ENCODE measurements at regions not wholly inside any gene's neighbourhood (a gene's known extent, or its start where the extent isn't known, plus 50 kb on each side); places are given as distances from the start of the nearest gene placed in this dataset.

- Histone ChIP-seq H3K27me3 (ENCODE audit: control insufficient read depth, insufficient read depth, low read length) (no peaks in the 10 kb centered on the region), H3K4me3 (ENCODE audit: low read depth, low read length) (no peak overlapping the region), H3K9me3 (ENCODE audit: control insufficient read depth, insufficient read depth, low read length) (peaks cover 54% of the 10 kb centered on the region), H3K27ac (ENCODE audit: low read depth, low read length) (no peak overlapping the region)
- no peak for TF ChIP-seq CTCF (IDR thresholded peaks at IDR 0.05; ENCODE audit: low read depth, low read length)
- ChIA-PET POLR2A (no interaction called here), CTCF (no interaction called here)
- DNase-seq (ENCODE audit: low read depth, low spot score) = no peak
Observed at GRCh38 chr5:2592766-2593165, 158.7 kb downstream of the IRX2 start.

GRCh38 chr5:2591777-2592453, 159.6 kb downstream of the IRX2 start:
- DNase-seq (ENCODE audit: low read depth, low spot score) = no peak
- CTCF ChIA-PET = no interaction called here
- no peak for TF ChIP-seq CTCF (IDR thresholded peaks at IDR 0.05; ENCODE audit: low read depth, low read length)

DNA sequence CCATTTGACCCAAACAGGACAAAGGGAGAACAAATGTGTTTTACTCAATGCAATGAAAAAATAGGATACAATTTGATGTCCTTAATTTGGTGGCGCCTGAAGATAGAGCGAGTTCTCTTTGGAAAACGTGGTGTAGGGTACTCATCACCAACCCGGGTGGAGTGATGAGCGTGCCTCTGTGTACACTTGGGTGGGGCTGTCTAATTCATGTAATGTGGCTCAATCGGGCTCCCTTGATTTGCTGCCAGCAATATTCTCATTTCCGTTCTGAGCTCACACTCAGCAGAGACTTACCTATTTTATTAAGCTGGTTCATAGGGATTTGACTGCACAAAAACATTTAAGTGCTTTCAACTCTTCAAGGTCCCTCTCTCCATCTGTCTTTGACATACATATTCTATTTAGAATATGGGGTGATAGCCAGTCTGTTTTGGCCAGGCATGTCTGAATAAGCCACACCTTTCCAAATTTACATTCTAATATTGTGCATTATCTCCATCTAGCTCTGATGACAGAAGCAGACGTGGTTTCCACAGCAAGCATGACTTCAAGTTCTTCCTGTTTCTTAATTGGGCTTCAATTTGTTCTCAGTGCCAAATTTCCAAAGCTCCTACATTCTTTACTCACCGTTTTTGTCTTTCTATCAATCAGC, 162.5 kb downstream of the IRX2 start:
- TF ChIP-seq CTCF (IDR thresholded peaks at IDR 0.05; ENCODE audit: low read depth, low read length) = no peak
- Histone ChIP-seq H3K27me3 (ENCODE audit: control insufficient read depth, insufficient read depth, low read length) (no peaks in the 10 kb centered on the region), H3K9me3 (ENCODE audit: control insufficient read depth, insufficient read depth, low read length) (peaks cover 73% of the 10 kb centered on the region), H3K4me3 (ENCODE audit: low read depth, low read length) (no peak overlapping the region), H3K27ac (ENCODE audit: low read depth, low read length) (no peak overlapping the region)
- ChIA-PET CTCF (no interaction called here), POLR2A (no interaction called here)
- no peak for DNase-seq (ENCODE audit: low read depth, low spot score)

More at GRCh38 chr5:2591777-2592453, 159.6 kb downstream of the IRX2 start:
- Histone ChIP-seq H3K27ac (ENCODE audit: low read depth, low read length) (no peak overlapping the region), H3K9me3 (ENCODE audit: control insufficient read depth, insufficient read depth, low read length) (peaks cover 61% of the 10 kb centered on the region), H3K4me3 (ENCODE audit: low read depth, low read length) (no peak overlapping the region), H3K27me3 (ENCODE audit: control insufficient read depth, insufficient read depth, low read length) (no peaks in the 10 kb centered on the region)
- POLR2A ChIA-PET = no interaction called here

GRCh38 chr5:2587189-2588031, 164.1 kb downstream of the IRX2 start:
- H3K27me3 ChIP-seq (ENCODE audit: control insufficient read depth, insufficient read depth, low read length) = no peaks in the 10 kb centered on the region
- POLR2A ChIA-PET = no interaction called here
- TF ChIP-seq CTCF (IDR thresholded peaks at IDR 0.05; ENCODE audit: low read depth, low read length) = no peak
- H3K4me3 ChIP-seq (ENCODE audit: low read depth, low read length) = no peak overlapping the region
- CTCF ChIA-PET = no interaction called here
- no peak overlapping the region for H3K27ac ChIP-seq (ENCODE audit: low read depth, low read length)
- no peak for DNase-seq (ENCODE audit: low read depth, low spot score)
- peaks cover 75% of the 10 kb centered on the region for H3K9me3 ChIP-seq (ENCODE audit: control insufficient read depth, insufficient read depth, low read length)
